Activated CD4-positive, alpha-beta T cell treated with anti-CD3 and anti-CD28 coated beads, Interleukin-2, amount 50 U/mL, for 48 hours (primary cell): ENCODE measurements at regions not wholly inside any gene's neighbourhood (a gene's known extent, or its start where the extent isn't known, plus 50 kb on each side); places are given as distances from the start of the nearest gene placed in this dataset.
A peak's percentile ranks its signal among the peaks of the same experiment; 100 is the strongest.
"Not testable (repeated sequence)": the region's sequence is repeated elsewhere in the genome, so short reads cannot be mapped to it uniquely, and the experiment has no call there.

Source experiments
- DNase-seq, 2 experiments: peaks; one replicate each; pipeline ENCODE4 v3.0.0-alpha.2; 2020

- DNase-seq: no peak
Measured at GRCh38 chr4:163991298-163991865, 496.9 kb downstream of the TMA16 start.

DNA sequence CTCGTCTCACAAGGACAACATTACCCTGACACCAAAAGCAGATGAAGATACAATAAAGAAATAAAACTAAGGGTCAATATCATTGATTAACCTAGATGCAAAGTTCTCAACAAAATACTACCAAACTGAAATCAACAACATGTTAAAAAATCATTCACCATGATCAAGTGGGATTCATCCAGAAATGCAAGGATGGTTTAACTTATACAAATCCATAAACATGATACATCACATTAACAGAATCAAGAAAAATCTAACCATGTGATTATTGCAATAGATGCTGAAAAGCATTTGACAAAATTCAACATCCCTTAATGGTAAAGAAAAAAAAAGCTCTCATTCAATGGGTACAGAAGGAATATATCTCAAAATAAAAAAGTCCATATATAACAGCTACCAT lies 514.9 kb downstream of the TMA16 start:
- DNase-seq: no peak

DNA sequence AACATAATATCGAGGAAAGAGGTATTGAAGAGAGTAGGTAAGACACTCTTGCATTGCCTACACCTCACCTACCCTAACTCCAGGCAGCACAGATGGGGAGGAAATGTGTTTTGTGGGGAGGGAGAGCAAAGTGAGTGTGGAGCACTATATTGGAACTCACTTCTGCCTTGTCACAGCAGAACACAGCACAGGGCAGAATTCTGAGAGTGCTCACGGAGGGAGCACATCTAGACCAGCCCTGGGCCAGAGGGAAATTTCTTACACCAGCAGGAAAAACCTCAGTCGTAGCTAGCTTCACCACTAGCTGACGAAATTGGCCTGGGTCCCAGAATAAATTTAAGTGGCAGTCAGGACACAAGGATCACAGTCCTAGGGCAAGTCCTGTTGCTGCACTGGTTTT lies 517.3 kb downstream of the TMA16 start:
- no peak for DNase-seq

DNA sequence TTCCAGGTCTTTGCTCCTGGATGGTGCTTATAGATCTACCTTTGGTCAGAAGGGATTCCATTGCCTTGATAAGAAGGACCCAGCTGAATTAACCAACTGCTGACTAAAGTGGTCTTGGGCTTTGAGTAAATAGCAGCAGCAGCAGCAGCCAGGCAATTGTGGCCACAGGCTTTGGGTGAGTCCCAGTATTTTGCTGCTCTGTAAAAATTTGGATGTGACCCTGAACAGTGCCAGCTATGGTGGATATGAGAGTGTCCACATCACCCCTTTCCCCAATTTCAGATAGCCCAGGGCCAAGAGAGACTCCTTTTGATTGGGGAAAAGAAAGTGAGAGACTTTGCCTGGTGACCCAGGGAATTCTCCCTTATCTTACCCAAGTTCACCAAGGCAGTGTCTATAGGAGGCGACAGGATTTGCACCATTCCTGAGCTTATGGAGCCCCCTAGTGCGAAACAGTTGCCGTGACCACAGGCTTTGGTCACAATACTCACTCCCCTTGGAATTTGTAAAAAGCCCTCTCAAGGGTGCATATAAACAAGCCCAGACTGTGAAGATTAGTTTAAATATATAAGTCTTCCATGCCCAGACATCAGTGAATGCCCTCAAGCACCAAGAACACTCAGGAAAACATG lies 518.0 kb downstream of the TMA16 start:
- DNase-seq: peak; percentile 9

GRCh38 chr4:164021947-164022346 lies 527.5 kb downstream of the TMA16 start:
- DNase-seq: no peak

GRCh38 chr4:164023214-164023613 lies 528.7 kb downstream of the TMA16 start:
- no peak for DNase-seq

DNA sequence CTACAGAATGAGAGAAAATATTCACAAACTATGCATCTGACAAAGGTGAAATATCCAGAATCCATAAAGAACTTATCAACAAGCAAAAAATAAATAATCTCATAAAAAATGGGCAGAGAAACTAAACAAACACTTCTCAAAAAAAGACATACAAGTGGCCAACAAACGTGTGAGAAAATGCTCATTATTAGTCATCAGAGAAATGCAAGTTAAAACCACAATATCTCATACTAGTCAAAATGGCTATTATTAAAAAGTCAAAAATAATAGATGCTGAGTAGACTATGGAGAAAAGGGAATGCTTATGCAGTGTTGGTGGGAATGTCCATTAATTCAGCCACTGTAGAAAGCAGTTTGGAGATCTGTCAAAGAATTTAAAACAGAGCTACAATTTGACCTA lies 533.3 kb downstream of the TMA16 start:
- no peak for DNase-seq

DNA sequence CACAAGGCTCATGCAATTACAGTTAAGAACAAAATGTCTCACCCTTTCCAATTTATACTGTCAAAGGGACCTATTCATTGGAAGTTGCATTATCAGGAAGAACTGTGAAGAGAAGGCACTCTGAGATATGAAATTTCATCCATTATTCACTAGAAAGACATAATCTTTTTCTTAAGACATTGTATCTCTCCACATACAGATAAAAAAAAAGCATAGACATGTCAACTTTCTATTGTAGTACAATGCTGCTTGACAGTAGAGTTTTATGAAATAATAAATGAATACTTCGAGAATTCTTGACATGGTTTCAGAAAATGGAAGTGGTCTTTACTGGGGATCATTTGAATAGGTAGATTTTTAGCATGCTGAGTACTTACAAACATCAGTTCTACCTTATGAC lies 545.0 kb downstream of the TMA16 start:
- DNase-seq: no peak

- DNase-seq: no peak
Measured at GRCh38 chr4:164056426-164057142, 562.1 kb downstream of the TMA16 start.

DNA sequence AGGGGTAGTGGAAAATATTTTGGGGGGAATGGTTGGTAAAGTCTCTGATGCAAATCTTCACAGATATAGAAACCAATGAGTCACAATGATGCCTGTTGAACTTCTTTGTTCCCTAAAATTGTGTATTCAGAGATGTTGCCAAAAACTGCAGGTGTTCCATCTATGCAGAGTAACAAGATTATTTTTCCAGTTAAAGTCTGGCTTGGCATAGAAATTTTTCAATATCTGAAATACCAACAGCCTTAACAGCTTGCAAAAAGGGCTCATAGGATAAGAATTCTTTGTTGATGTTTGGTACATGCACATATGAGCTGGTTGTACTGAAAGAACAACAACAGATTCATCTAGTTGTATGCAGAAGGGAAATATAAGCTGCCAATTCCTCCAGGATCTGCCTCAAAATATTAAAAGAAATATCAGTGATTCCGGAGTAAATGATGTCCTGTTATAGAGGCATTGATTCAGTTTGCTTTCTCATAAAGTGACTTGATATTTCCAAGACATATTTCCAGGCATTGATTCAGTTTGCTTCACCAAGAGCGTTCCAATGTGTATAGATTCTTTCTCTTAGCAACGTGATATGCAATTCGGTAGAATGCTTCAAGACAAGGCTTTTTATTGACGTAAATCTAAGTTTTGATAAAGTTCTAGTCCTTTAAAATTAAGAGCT lies 564.4 kb downstream of the TMA16 start:
- DNase-seq: no peak

- no peak for DNase-seq
Measured at GRCh38 chr4:164060456-164060855, 566.0 kb downstream of the TMA16 start.

- DNase-seq: no peak
Measured at GRCh38 chr4:164068392-164068791, 573.9 kb downstream of the TMA16 start.

DNA sequence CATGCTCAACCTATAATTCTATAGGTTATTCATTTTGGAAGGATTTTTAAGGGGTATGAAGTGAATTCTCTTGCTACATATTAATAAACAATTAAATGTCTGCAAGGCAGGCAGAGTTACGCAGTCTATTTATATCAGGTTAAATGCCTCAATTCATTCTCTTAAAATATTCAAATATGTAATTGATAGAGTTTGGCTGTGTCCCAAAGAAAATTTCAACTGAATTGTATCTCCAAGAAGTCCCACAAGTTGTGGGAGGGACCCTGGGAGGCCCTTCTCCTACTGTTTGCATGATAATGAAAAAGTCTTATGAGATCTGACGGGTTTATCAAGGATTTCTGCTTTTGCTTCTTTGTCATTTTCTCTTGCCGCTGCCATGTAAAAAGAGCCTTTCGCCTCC lies 576.1 kb downstream of the TMA16 start:
- DNase-seq: no peak

GRCh38 chr4:164081371-164081770 lies 586.9 kb downstream of the TMA16 start:
- DNase-seq: no peak

DNA sequence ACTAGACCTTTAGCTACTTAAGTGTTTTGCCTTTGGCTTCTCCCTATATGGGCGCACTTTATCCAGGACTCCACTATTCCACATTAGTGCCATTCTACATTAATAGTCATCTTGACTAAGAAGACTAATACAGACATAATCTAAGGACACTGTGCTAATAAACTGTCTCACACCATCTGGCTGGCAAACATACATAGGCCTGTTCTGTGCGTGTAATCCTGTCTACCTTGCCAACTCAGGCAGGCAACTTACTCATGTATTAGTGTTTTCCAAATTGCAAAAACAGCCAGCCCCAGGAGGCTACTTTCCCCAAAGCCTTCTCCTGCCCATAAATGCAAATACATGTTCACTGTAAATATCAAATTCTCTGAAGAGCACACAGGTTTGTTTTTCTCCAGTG lies 587.3 kb downstream of the TMA16 start:
- DNase-seq: no peak

GRCh38 chr4:164087733-164088132 lies 593.2 kb downstream of the TMA16 start:
- DNase-seq: no peak

DNA sequence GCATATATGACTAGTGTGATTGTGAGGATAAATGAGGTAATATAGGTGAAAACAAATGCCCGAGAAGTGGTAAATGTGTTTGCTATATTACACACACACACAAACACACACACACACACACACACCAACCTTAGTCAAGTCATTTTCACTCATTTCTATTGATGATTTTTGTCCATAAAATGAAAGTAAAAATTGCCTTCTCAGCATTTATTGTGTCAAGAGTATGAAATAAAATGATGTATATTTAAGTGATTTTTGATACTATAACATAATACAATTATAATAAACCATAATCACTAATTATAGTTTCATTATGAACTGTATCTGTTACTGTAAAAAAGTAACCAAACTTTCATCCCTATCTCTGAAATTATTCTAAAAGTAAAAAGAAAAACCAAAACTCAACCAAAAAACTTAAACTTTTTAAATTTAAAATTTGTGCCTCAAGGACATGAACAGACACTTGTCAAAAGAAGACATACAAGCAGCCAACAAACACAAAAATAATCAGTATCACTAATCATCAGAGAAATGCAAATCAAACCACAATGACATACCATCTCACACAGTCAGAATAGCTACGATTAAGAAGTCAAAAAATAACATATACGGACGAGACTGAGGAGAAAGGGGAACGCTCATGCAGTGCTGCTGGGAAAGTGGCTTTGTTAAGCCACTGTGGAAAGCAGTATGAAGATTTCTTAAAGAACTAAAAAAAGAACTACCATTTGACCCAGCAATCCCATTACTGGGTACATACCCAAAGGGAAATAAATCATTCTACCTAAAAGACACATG lies 601.0 kb downstream of the TMA16 start:
- no peak for DNase-seq

- DNase-seq: no peak
Measured at GRCh38 chr4:164096766-164097518, 602.5 kb downstream of the TMA16 start.

DNA sequence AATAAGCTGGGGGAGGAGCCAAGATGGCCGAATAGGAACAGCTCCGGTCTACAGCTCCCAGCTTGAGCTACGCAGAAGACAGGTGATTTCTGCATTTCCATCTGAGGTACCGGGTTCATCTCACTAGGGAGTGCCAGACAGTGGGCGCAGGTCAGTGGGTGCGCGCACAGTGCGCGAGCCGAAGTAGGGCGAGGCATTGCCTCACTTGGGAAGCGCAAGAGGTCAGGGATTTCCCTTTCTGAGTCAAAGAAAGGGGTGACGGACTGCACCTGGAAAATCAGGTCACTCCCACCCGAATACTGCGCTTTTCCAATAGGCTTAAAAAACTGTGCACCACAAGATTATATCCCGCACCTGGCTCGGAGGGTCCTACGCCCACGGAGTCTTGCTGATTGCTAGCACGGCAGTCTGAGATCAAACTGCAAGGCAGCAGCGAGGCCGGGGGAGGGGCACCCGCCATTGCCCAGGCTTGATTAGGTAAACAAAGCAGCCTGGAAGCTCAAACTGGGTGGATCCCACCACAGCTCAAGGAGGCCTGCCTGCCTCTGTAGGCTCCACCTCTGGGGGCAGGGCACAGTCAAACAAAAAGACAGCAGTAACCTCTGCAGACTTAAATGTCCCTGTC lies 606.4 kb downstream of the TMA16 start:
- not testable (repeated sequence) for DNase-seq

- DNase-seq: no peak
Measured at GRCh38 chr4:164108971-164109370, 614.5 kb downstream of the TMA16 start.

- no peak for DNase-seq
Measured at GRCh38 chr4:164109503-164109902, 615.0 kb downstream of the TMA16 start.

- no peak for DNase-seq
Measured at GRCh38 chr4:164115236-164115635, 620.7 kb downstream of the TMA16 start.
